Neural progenitor cell (in vitro differentiated cells): ENCODE measurements at regions not wholly inside any gene's neighbourhood (a gene's known extent, or its start where the extent isn't known, plus 50 kb on each side); places are given as distances from the start of the nearest gene placed in this dataset.

Experiments
- CTCF ChIP-seq: fragments of 200-600 bp; sonication (generic); IDR thresholded peaks from 2 replicates; pipeline ENCODE4 v1.5.1; 2017; ENCODE audit warnings: antibody characterized with exemption, mild to moderate bottlenecking
- EZH2 ChIP-seq: fragments of 200-600 bp; sonication (generic); IDR thresholded peaks from 2 replicates; pipeline ENCODE4 v1.6.1; 2017; ENCODE audit warnings: antibody characterized with exemption, mild to moderate bottlenecking, moderate library complexity
- EZH2phosphoT487 ChIP-seq: fragments of 200-600 bp; sonication (generic); IDR thresholded peaks from 2 replicates; pipeline ENCODE4 v1.6.1; 2017; ENCODE audit warnings: antibody characterized with exemption

GRCh38 chr2:180670302-180671003, 310.0 kb upstream of the UBE2E3 start:
- TF ChIP-seq CTCF (no peak), EZH2 (no peak), EZH2phosphoT487 (no peak)
